ENCODE measurements at regions not wholly inside any gene's neighbourhood (a gene's known extent, or its start where the extent isn't known, plus 50 kb on each side); places are given as distances from the start of the nearest gene placed in this dataset.

- peak overlapping the region; percentile 12; the same call in 1 of the 2 replicates for H3K4me3 ChIP-seq
- CTCF ChIA-PET, result interaction anchor here (1.5 to 7.8 kb wide), 7 partner anchors 9 to 187 kb away, joined by 4 to 142 read pairs (median 39); no protein-coding TSS in a partner anchor
- DNase-seq (ENCODE audit: low read depth, low spot score), result no peak
- POLR2A ChIA-PET, result interaction anchor here (0.6 to 6.0 kb wide), 10 partner anchors 63 to 182 kb away, joined by 3 to 73 read pairs (median 12); no protein-coding TSS in a partner anchor
- FAIRE-seq, result no peak
- WGBS (ENCODE audit: insufficient coverage, insufficient replicate concordance, low lambda C conversion rate, missing lambda C conversion rate), result 3% methylated on average over 2 of the region's 2 CpGs
- peak overlapping the region; percentile 70 for H3K27ac ChIP-seq (ENCODE audit: control insufficient read depth, insufficient read depth)
- H3K27me3 ChIP-seq (replicated peaks in 1 of 2; ENCODE audit: control insufficient read depth in 2 of 2, insufficient read depth in 2 of 2, low read length in 1 of 2), result no peaks in the 10 kb centered on the region
- no peaks in the 10 kb centered on the region for H3K9me3 ChIP-seq (replicated peaks; ENCODE audit: control insufficient read depth, insufficient read depth, low read length)
- SMC1A ChIA-PET (ENCODE audit: uncharacterized antibody, unreplicated experiment), result interaction anchor here (1.4 to 22.6 kb wide), 11 partner anchors 63 to 206 kb away, joined by 4 to 912 read pairs (median 23); partner anchors contain the start of gene DAD1
- no peaks in the 10 kb centered on the region for H3K36me3 ChIP-seq (ENCODE audit: control insufficient read depth in 2 of 2, insufficient read depth in 2 of 2, low read length in 1 of 2)
- H3K4me1 ChIP-seq (ENCODE audit: control insufficient read depth, insufficient read depth, low read length), result peaks cover 53% of the 10 kb centered on the region
- in situ Hi-C loops (cut with MboI), result loop anchor here (5.0 to 10.0 kb wide), 3 partner anchors 66 to 472 kb away; no protein-coding TSS in a partner anchor
- ATAC-seq, result no peak; the same call in 2 of the 3 replicates
- RAD21 ChIA-PET (ENCODE audit: unreplicated experiment), result interaction anchor here (1.8 to 7.8 kb wide), 10 partner anchors 8 to 183 kb away, joined by 5 to 272 read pairs (median 24); no protein-coding TSS in a partner anchor
- H3K4me2 ChIP-seq (ENCODE audit: control insufficient read depth, insufficient read depth), result peak overlapping the region; percentile 39
- H4K20me1 ChIP-seq (ENCODE audit: control insufficient read depth, insufficient read depth), result no peaks in the 10 kb centered on the region
- H2AFZ ChIP-seq (ENCODE audit: control insufficient read depth, low read depth, low read length), result peak overlapping the region; percentile 49
- intact Hi-C loops (cut with micrococcal nuclease; ENCODE audit: unreplicated experiment), result loop anchor here (10.0 kb wide), 1 partner anchor 602 kb away; the partner anchor contains the start of gene AJUBA
- BruUV-seq (replicated peaks), result no TSS peak
- no peaks in the 10 kb centered on the region for H3K79me2 ChIP-seq (ENCODE audit: control insufficient read depth, insufficient read depth, low read length)
- peak overlapping the region; percentile 21 for H3K9ac ChIP-seq (ENCODE audit: control insufficient read depth, insufficient read depth, low read length)
- peak; percentile 54; the same call in 1 of the 2 replicates for TF ChIP-seq POLR2AphosphoS5 (IDR thresholded peaks at IDR 0.05; ENCODE audit: low read length)
- 0 out of 2 replicates have a peak, but pooled peaks have one; percentile 59 for TF ChIP-seq STAT1 (conservative IDR thresholded peaks at IDR 0.05)
- peak; percentile 8; the same call in 1 of the 2 replicates for TF ChIP-seq BACH1 (IDR thresholded peaks at IDR 0.05; ENCODE audit: borderline replicate concordance)
- TF ChIP-seq PAX5 (IDR thresholded peaks at IDR 0.05; ENCODE audit: borderline replicate concordance, low read depth, low read length), result no peak
These were observed 206.1 kb downstream of the DAD1 start for GRCh38 chr14:22382955-22383354.

DNA sequence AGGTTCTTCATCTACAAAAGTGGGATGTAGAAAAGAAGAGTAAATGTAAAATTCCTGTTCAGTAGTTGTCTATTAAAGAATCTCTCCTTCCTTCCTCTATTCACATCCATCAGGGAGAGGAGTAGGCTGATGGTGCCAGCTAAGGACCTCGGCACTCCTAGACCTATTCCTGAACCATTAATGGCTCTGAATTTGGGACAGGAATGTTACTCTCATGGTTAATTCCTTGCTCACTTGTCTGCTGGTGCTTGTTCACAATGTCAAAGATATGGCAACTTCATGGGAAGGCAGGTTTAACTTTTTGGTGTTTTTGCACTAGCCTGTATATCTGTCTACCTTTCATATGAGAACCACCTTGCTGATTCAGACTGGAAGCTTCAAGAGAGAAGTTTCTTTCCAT is 206.6 kb downstream of the DAD1 start:
- POLR2A ChIA-PET, result interaction anchor here (0.6 to 6.0 kb wide), 7 partner anchors 63 to 612 kb away, joined by 3 to 73 read pairs (median 3); no protein-coding TSS in a partner anchor
- peak overlapping the region; percentile 72 for H3K4me2 ChIP-seq (ENCODE audit: control insufficient read depth, insufficient read depth)
- H4K20me1 ChIP-seq (ENCODE audit: control insufficient read depth, insufficient read depth), result no peaks in the 10 kb centered on the region
- no peak for ATAC-seq
- H3K4me1 ChIP-seq (ENCODE audit: control insufficient read depth, insufficient read depth, low read length), result peaks cover 48% of the 10 kb centered on the region
- SMC1A ChIA-PET (ENCODE audit: uncharacterized antibody, unreplicated experiment), result interaction anchor here (1.0 to 22.6 kb wide), 9 partner anchors 63 to 188 kb away, joined by 4 to 912 read pairs (median 23); no protein-coding TSS in a partner anchor
- H3K9me3 ChIP-seq (replicated peaks; ENCODE audit: control insufficient read depth, insufficient read depth, low read length), result no peaks in the 10 kb centered on the region
- H3K36me3 ChIP-seq (ENCODE audit: control insufficient read depth in 2 of 2, insufficient read depth in 2 of 2, low read length in 1 of 2), result no peaks in the 10 kb centered on the region
- in situ Hi-C loops (cut with MboI), result loop anchor here (5.0 to 10.0 kb wide), 3 partner anchors 65 to 472 kb away; no protein-coding TSS in a partner anchor
- peak overlapping the region; percentile 12; the same call in 1 of the 2 replicates for H3K4me3 ChIP-seq
- FAIRE-seq, result no peak
- WGBS (ENCODE audit: insufficient coverage, insufficient replicate concordance, low lambda C conversion rate, missing lambda C conversion rate), result 29% methylated on average over 1 of the region's 1 CpG
- CTCF ChIA-PET, result interaction anchor here (1.1 to 7.8 kb wide), 12 partner anchors 8 to 206 kb away, joined by 4 to 142 read pairs (median 16); partner anchors contain the start of gene DAD1
- no peaks in the 10 kb centered on the region for H3K79me2 ChIP-seq (ENCODE audit: control insufficient read depth, insufficient read depth, low read length)
- H2AFZ ChIP-seq (ENCODE audit: control insufficient read depth, low read depth, low read length), result peak overlapping the region; percentile 49; the same call in 1 of the 2 replicates
- no TSS peak for BruUV-seq (replicated peaks)
- H3K9ac ChIP-seq (ENCODE audit: control insufficient read depth, insufficient read depth, low read length), result no peak overlapping the region; the same call in 1 of the 2 replicates
- no peaks in the 10 kb centered on the region for H3K27me3 ChIP-seq (replicated peaks in 1 of 2; ENCODE audit: control insufficient read depth in 2 of 2, insufficient read depth in 2 of 2, low read length in 1 of 2)
- peak overlapping the region; percentile 70 for H3K27ac ChIP-seq (ENCODE audit: control insufficient read depth, insufficient read depth)
- intact Hi-C loops (cut with micrococcal nuclease; ENCODE audit: unreplicated experiment), result loop anchor here (10.0 kb wide), 1 partner anchor 602 kb away; the partner anchor contains the start of gene AJUBA
- RAD21 ChIA-PET (ENCODE audit: unreplicated experiment), result interaction anchor here (0.6 to 7.8 kb wide), 10 partner anchors 47 to 183 kb away, joined by 3 to 272 read pairs (median 8); no protein-coding TSS in a partner anchor
- DNase-seq (ENCODE audit: low read depth, low spot score), result no peak
- TF ChIP-seq MTA3 (IDR thresholded peaks at IDR 0.05; ENCODE audit: borderline replicate concordance, low read length) (peak; percentile 76; the same call in 1 of the 2 replicates), POLR2AphosphoS5 (IDR thresholded peaks at IDR 0.05; ENCODE audit: low read length) (peak; percentile 86), BRCA1 (IDR thresholded peaks at IDR 0.05; ENCODE audit: low read depth, low read length) (no peak), HDAC6 (IDR thresholded peaks at IDR 0.05; ENCODE audit: unreplicated experiment) (no peak), ATF2 (IDR thresholded peaks at IDR 0.05; ENCODE audit: low read length) (0 out of 2 replicates have a peak, but pooled peaks have one; percentile 12), SMAD1 (IDR thresholded peaks at IDR 0.05; ENCODE audit: low read depth, partially characterized antibody) (peak; percentile 8), SMAD5 (IDR thresholded peaks at IDR 0.05; ENCODE audit: low read depth) (peak; percentile 83; the same call in 1 of the 2 replicates), SPI1 (IDR thresholded peaks at IDR 0.05; ENCODE audit: borderline replicate concordance, insufficient read depth, low read depth, low read length) (no peak)
- TF ChIP-seq, protein P1, sequence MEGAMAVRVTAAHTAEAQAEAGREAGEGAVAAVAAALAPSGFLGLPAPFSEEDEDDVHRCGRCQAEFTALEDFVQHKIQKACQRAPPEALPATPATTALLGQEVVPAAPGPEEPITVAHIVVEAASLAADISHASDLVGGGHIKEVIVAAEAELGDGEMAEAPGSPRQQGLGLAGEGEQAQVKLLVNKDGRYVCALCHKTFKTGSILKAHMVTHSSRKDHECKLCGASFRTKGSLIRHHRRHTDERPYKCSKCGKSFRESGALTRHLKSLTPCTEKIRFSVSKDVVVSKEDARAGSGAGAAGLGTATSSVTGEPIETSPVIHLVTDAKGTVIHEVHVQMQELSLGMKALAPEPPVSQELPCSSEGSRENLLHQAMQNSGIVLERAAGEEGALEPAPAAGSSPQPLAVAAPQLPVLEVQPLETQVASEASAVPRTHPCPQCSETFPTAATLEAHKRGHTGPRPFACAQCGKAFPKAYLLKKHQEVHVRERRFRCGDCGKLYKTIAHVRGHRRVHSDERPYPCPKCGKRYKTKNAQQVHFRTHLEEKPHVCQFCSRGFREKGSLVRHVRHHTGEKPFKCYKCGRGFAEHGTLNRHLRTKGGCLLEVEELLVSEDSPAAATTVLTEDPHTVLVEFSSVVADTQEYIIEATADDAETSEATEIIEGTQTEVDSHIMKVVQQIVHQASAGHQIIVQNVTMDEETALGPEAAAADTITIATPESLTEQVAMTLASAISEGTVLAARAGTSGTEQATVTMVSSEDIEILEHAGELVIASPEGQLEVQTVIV (IDR thresholded peaks at IDR 0.05; ENCODE audit: borderline replicate concordance, partially characterized antibody), result no peak
